HepG2 (cell line): ENCODE measurements at regions not wholly inside any gene's neighbourhood (a gene's known extent, or its start where the extent isn't known, plus 50 kb on each side); places are given as distances from the start of the nearest gene placed in this dataset.

Source experiments
- ATAC-seq: fragments of 200-7000 bp; cut with Tn5 transposase; 3 replicates; pipeline ENCODE4 v1.9.1; 2020; ENCODE audit warnings: mild to moderate bottlenecking, moderate library complexity
- BruUV-seq: library from RNA; stranded (reverse); fragments of 400-500 nt; replicated peaks from 2 replicates; lab custom pipeline; 2021; lab: Mats Ljungman, UMichigan
- CTCF ChIA-PET: fragments of 300-600 bp; formaldehyde crosslinking; extraction: SDS; loops from one replicate; lab custom pipeline; 2021; ENCODE audit warnings: low total read pairs, inconsistent platforms, low intra/inter-chr PET ratio; lab: Yijun Ruan, JAX
- POLR2A ChIA-PET: fragments of 350-600 bp; sonication (Branson Sonifier 250); formaldehyde crosslinking; loops from one replicate; lab custom pipeline; 2020; ENCODE audit warnings: antibody characterized with exemption, inconsistent platforms; lab: Yijun Ruan, JAX
- DNase-seq: peaks from one replicate; pipeline ENCODE4 v3.0.0-alpha.2; 2015; ENCODE audit warnings: low spot score
- FAIRE-seq: peaks from 3 replicates; lab custom pipeline; 2011; peaks lifted over from hg19 to GRCh38; lab: Jason Lieb, UNC
- H2AFZ ChIP-seq: one replicate; pipeline ENCODE4 v1.6.1; 2011; ENCODE audit warnings: low read length, inconsistent platforms
- H3K27ac ChIP-seq: fragments of 300-600 bp; 3 replicates; pipeline ENCODE4 v1.8.0; 2011; ENCODE audit warnings: mixed run types, mild to moderate bottlenecking, mixed read lengths, low read length, inconsistent platforms; ENCODE audit not compliant: insufficient read depth; ENCODE audit errors: extremely low read length
- H3K27me3 ChIP-seq, 2 experiments: fragments of 200-600 bp in 1 of 2; 2 replicates in 1 of 2; 3 replicates in 1 of 2; pipeline versions ENCODE4 v1.6.0 to v1.8.0; 2011; ENCODE audit warnings: low read length in 2 of 2, mild to moderate bottlenecking in 2 of 2, moderate library complexity in 2 of 2, inconsistent platforms in 1 of 2; ENCODE audit not compliant: insufficient read depth in 2 of 2, control insufficient read depth in 1 of 2
- H3K36me3 ChIP-seq, 2 experiments: fragments of 200-600 bp in 1 of 2; replicated peaks in 1 of 2; 2 replicates in 1 of 2; 3 replicates in 1 of 2; pipeline versions ENCODE4 v1.5.1 to v1.8.0; 2011; ENCODE audit warnings: low read length in 2 of 2, inconsistent platforms in 1 of 2; ENCODE audit not compliant: insufficient read depth in 2 of 2, control insufficient read depth in 1 of 2
- H3K4me1 ChIP-seq: 2 replicates; pipeline ENCODE4 v1.5.1; 2012; ENCODE audit warnings: low read length, inconsistent platforms; ENCODE audit not compliant: insufficient read depth
- H3K4me2 ChIP-seq: 2 replicates; pipeline ENCODE4 v1.6.0; 2011; ENCODE audit warnings: low read depth, low read length, inconsistent platforms
- H3K4me3 ChIP-seq, 3 experiments: fragments of 200-600 bp in 1 of 3; sonication (generic), shearing (Covaris generic) in 1 of 3; replicated peaks in 1 of 3; 2 replicates each; pipeline ENCODE4 v1.5.1; 2011 to 2016; ENCODE audit warnings: low read length in 3 of 3, inconsistent platforms in 2 of 3, low read depth in 2 of 3, mild to moderate bottlenecking in 2 of 3, control low read depth in 1 of 3, mixed read lengths in 1 of 3; ENCODE audit not compliant: insufficient read depth in 1 of 3
- H3K79me2 ChIP-seq: one replicate; pipeline ENCODE4 v1.6.1; 2011; ENCODE audit warnings: low read length, inconsistent platforms; ENCODE audit not compliant: insufficient read depth
- H3K9ac ChIP-seq: 2 replicates; pipeline ENCODE4 v1.6.0; 2011; ENCODE audit warnings: mild to moderate bottlenecking, low read depth, low read length, inconsistent platforms; ENCODE audit not compliant: insufficient read depth
- H3K9me3 ChIP-seq: 2 replicates; pipeline ENCODE4 v1.5.1; 2012; ENCODE audit warnings: mild to moderate bottlenecking, low read length
- H4K20me1 ChIP-seq: 2 replicates; pipeline ENCODE4 v1.6.0; 2011; ENCODE audit warnings: inconsistent platforms, mild to moderate bottlenecking, low read length, moderate library complexity; ENCODE audit not compliant: insufficient read depth
- GTF2F1 ChIP-seq: fragments of 150-350 bp; IDR thresholded peaks from 2 replicates; pipeline ENCODE4 v1.6.1; 2014; ENCODE audit warnings: low read length
- HOXD1 ChIP-seq: sonication (generic); formaldehyde crosslinking; IDR thresholded peaks from 2 replicates; pipeline ENCODE4 v1.5.0; 2020; ENCODE audit warnings: missing genetic modification reagents
- JUND ChIP-seq: sonication (generic); formaldehyde crosslinking; IDR thresholded peaks from 2 replicates; pipeline ENCODE4 v1.8.0; 2022; ENCODE audit warnings: mild to moderate bottlenecking, missing genetic modification reagents
- MED1 ChIP-seq: sonication (generic); formaldehyde crosslinking; IDR thresholded peaks from 2 replicates; pipeline ENCODE4 v1.4.0; 2020; ENCODE audit warnings: missing genetic modification reagents
- NCOA2 ChIP-seq: sonication (generic); formaldehyde crosslinking; IDR thresholded peaks from 2 replicates; pipeline ENCODE4 v1.8.0; 2022; ENCODE audit warnings: inconsistent platforms
- NFYC ChIP-seq: IDR thresholded peaks from 2 replicates; pipeline ENCODE4 v1.6.1; 2016; ENCODE audit warnings: missing genetic modification reagents, missing compliant biosample characterization
- NONO ChIP-seq, 2 experiments: fragments of 450-650 bp in 1 of 2; sonication (generic) in 1 of 2; formaldehyde crosslinking in 1 of 2; IDR thresholded peaks in 1 of 2; conservative IDR thresholded peaks in 1 of 2; 2 replicates each; pipeline versions ENCODE4 v1.6.1 to v1.8.0; 2017 to 2022; ENCODE audit warnings: mild to moderate bottlenecking in 1 of 2, missing genetic modification reagents in 1 of 2, moderate library complexity in 1 of 2
- RFX5 ChIP-seq: IDR thresholded peaks from 2 replicates; pipeline ENCODE4 v1.6.1; 2011; ENCODE audit warnings: low read depth, low read length, improper control_type of control experiment
- RFXANK ChIP-seq: IDR thresholded peaks from 2 replicates; pipeline ENCODE4 v1.6.1; 2016
- ZBTB37 ChIP-seq: sonication (generic); formaldehyde crosslinking; IDR thresholded peaks from 2 replicates; pipeline ENCODE4 v1.4.0; 2020; ENCODE audit warnings: mild to moderate bottlenecking, missing genetic modification reagents
- ZFX ChIP-seq: sonication (generic); formaldehyde crosslinking; IDR thresholded peaks from 2 replicates; pipeline ENCODE4 v1.4.0; 2020; ENCODE audit warnings: mild to moderate bottlenecking, low read depth, missing genetic modification reagents, moderate library complexity
- ZNF562 ChIP-seq: sonication (generic); formaldehyde crosslinking; IDR thresholded peaks from 2 replicates; pipeline ENCODE4 v1.8.0; 2022; ENCODE audit warnings: missing genetic modification reagents, borderline replicate concordance
- ZNF770 ChIP-seq: sonication (generic); formaldehyde crosslinking; IDR thresholded peaks from 2 replicates; pipeline ENCODE4 v1.5.0; 2020; ENCODE audit warnings: mild to moderate bottlenecking, missing genetic modification reagents
- ZNF878 ChIP-seq: sonication (generic); formaldehyde crosslinking; IDR thresholded peaks from 2 replicates; pipeline ENCODE4 v1.8.1; 2023; ENCODE audit warnings: mild to moderate bottlenecking, missing genetic modification reagents, moderate library complexity
- WGBS: methylation state at CpG from one replicate; pipeline ENCODE4 v1.1.6; 2017; ENCODE audit warnings: low lambda C conversion rate; 5-methylcytosine and 5-hydroxymethylcytosine counted together
- in situ Hi-C: cut with HindIII; loops from 2 replicates; pipeline ENCODE4 v1.10.0; 2017; ENCODE audit warnings: low pct_unique_long_range_greater_than_20kb; ENCODE audit not compliant: extremely low pct_ligation_motif_present
- intact Hi-C: fragments of 100-400 bp; cut with micrococcal nuclease; formaldehyde crosslinking; loops from one replicate; pipeline ENCODE4 v1.10.0; 2022; ENCODE audit not compliant: unreplicated experiment
- TF ChIP-seq, protein P1 (sequence below): IDR thresholded peaks from 2 replicates; pipeline ENCODE4 v1.6.1; 2012; ENCODE audit warnings: inconsistent platforms

DNA sequence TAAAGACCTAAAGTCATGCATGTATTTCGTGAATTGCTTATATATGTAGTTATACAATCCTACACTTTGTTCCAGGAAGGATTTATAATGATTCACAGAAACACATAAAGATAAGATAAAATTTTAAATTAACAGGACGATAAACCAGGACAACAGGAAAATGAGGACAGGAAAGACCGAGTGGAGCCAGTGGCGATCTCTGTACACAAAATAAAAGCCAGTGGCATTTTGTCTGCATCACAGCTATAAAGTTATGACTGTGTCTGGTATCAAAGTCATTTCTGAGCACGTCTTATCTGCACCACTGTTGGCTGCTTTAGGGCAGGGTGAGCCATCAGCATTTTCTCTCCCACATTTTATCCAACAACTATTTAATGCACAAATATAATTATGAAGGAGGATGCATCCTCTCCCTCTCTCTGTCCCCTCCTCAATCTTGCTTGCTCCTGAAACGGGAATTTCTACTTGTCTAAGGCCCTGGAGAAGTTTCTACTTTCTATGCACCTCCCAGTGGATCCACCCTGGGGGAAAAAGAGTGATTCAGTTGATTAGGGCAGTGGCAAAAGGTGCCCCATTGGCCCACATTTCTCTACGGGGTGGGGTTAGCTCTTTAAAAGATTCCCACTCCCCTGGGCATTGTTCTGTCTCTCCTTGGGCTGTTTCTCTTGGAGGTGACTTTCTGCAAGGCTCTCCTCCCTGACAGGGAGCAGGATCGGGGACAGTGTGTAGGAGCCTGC lies 159.4 kb upstream of the UBE2E1 start:
- TF ChIP-seq NCOA2 (CRISPR knock-in tag) (no peak), ZNF770 (no peak), GTF2F1 (no peak)
- TF ChIP-seq, protein P1, sequence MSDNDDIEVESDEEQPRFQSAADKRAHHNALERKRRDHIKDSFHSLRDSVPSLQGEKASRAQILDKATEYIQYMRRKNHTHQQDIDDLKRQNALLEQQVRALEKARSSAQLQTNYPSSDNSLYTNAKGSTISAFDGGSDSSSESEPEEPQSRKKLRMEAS: no peak
- Histone ChIP-seq H3K27ac (no peak overlapping the region), H3K4me1 (no peaks in the 10 kb centered on the region), H3K4me3 (no peak overlapping the region), H4K20me1 (no peaks in the 10 kb centered on the region), H3K36me3 (no peaks in the 10 kb centered on the region), H3K9ac (no peak overlapping the region), H2AFZ (no peak overlapping the region), H3K27me3 (peaks cover 0 to 7% of the 10 kb centered on the region in 2 experiments; a peak in 2 of 5 replicates), H3K4me2 (no peak overlapping the region), H3K9me3 (no peaks in the 10 kb centered on the region), H3K79me2 (no peaks in the 10 kb centered on the region)
- no TSS peak for BruUV-seq
- ATAC-seq (no peak), DNase-seq (no peak), FAIRE-seq (no peak)
- in situ Hi-C loops: no loop called here
- 4% methylated on average over 8 of the region's 8 CpGs for WGBS
- CTCF ChIA-PET: no interaction called here
- intact Hi-C loops: no loop called here
- POLR2A ChIA-PET: no interaction called here

DNA sequence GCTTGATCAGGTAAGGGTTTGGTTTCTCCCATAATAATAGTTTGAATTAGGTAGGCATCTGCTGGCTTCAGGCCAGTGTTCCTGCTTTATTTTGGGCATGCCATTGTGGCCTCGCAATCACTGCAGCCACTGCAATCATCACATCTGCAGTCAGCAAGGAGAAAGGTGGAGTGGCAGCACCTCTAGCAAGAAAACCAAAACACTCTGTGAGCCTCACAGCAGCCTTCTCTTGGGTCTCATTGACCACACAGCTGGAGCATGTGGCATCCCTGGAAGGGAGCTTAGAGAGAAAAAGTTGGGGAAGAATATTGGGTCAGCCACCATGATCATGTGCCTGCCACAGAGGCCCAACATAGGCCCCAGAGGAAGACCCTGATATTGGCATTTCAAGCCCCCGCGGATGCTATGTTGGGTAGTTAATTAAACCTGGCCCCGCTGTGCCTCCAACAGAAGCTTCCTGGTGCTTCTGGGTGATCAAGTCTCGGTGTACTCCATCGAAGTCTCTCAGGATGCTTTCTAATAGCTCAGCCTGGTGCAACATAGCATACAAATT lies 158.0 kb upstream of the UBE2E1 start:
- in situ Hi-C loops: no loop called here
- DNase-seq (no peak), FAIRE-seq (no peak), ATAC-seq (no peak)
- H2AFZ ChIP-seq: no peak overlapping the region
- H3K4me2 ChIP-seq: no peak overlapping the region
- no peak overlapping the region for H3K4me3 ChIP-seq
- no peaks in the 10 kb centered on the region for H3K36me3 ChIP-seq
- H3K27me3 ChIP-seq: peaks cover 0 to 7% of the 10 kb centered on the region in 2 experiments; a peak in 2 of 5 replicates
- BruUV-seq: no TSS peak
- no peaks in the 10 kb centered on the region for H3K9me3 ChIP-seq
- ChIA-PET POLR2A (no interaction called here), CTCF (no interaction called here)
- no peak overlapping the region for H3K27ac ChIP-seq
- no peaks in the 10 kb centered on the region for H4K20me1 ChIP-seq
- H3K9ac ChIP-seq: no peak overlapping the region
- 0% methylated on average over 2 of the region's 6 CpGs for WGBS
- intact Hi-C loops: no loop called here
- no peaks in the 10 kb centered on the region for H3K4me1 ChIP-seq
- no peaks in the 10 kb centered on the region for H3K79me2 ChIP-seq
- TF ChIP-seq HOXD1 (CRISPR knock-in tag): no peak
- TF ChIP-seq JUND (CRISPR knock-in tag): no peak
- TF ChIP-seq RFXANK (CRISPR knock-in tag): no peak
- TF ChIP-seq ZNF878: no peak
- TF ChIP-seq NONO (IDR thresholded peaks at IDR 0.05): no peak
- TF ChIP-seq NONO (CRISPR knock-in tag; conservative IDR thresholded peaks at IDR 0.05): no peak
- TF ChIP-seq MED1 (CRISPR knock-in tag): no peak
- no peak for TF ChIP-seq ZFX (CRISPR knock-in tag)
- TF ChIP-seq ZBTB37 (CRISPR knock-in tag): no peak
- no peak for TF ChIP-seq RFX5
- TF ChIP-seq ZNF562: no peak
- TF ChIP-seq NFYC (CRISPR knock-in tag): no peak
